NOMO-1 treated with DMSO at 0.1 percent for 48 hours (cell line): ENCODE measurements at regions not wholly inside any gene's neighbourhood (a gene's known extent, or its start where the extent isn't known, plus 50 kb on each side); places are given as distances from the start of the nearest gene placed in this dataset.

ENCODE experiments used
- DNase-seq: peaks from one replicate; lab custom pipeline; 2025; ENCODE audit not compliant: unreplicated experiment; lab: John Stamatoyannopoulos, UW

DNA sequence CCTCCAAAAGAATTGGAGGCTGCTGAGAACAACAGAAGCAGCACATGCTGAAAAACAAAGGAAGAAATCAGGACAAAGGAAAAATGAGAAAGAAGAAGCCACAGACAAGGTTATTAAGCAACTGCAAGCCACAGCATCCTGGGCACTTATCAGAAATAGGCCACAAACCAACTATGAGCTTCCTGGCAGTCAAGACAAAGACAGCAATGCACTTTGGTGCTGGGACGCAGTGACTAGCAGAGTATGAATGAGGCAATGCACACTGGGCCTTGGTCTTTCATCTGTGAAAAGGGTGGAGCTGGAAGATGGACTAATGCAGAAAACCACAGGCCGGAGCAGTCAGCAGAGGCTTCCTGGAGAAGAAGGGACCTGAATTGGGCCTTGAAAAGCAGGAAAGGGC, 56.0 kb upstream of the LINGO1 start:
- no peak for DNase-seq

DNA sequence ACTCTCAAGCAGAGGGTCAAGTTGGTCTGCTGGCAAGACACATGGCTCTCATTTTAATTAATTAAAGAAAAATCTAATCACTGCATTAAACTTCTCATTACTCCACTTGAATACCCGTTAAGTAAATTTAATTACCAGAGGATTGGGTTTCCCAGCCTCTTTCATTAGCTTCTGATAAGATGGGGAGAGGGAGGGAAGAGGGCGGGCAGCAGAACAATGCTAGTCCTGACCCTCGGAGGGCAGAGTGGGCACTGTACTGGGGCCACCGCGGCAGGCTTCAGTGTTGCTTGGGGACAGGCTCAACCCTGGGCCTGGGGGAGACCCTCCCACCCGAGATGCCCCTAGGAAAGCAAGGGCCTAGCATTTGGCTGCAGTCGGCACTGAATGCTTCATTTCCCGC, 55.6 kb upstream of the LINGO1 start:
- DNase-seq, result no peak

DNA sequence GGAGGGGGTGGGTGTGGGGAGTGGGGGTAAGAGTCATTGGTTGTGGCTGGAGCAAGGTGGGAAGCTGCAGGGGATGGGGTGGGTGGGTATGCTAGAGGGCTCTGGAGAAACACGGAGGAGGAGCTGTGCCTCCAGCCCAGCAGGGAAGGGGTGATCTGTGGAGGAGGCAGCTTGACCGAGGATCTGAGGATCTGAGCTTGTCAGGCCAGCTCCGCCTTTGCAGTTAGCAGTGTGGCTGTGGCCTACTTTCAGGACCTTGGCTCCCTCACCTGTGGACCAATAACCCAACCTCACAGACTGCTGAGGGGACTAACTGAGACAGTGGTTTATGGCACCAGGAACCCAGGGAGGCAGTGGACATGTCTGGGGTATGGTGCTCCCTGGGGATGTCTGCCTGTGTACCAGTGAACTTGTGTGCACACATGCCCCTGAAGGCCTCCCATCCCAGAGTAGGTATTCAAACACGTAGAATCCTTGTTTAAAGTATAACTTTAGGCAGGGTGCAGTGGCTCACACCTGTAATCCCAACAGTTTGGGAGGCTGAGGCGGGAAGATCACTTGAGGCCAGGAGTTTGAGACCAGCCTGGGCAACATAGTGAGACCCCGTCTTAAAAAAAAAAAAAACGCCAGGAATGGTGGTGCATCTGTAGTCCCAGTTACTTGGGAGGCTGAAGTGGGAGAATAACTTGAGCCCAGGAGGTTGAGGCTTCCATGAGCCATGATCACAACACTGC, 52.5 kb upstream of the LINGO1 start:
- DNase-seq, result no peak

DNA sequence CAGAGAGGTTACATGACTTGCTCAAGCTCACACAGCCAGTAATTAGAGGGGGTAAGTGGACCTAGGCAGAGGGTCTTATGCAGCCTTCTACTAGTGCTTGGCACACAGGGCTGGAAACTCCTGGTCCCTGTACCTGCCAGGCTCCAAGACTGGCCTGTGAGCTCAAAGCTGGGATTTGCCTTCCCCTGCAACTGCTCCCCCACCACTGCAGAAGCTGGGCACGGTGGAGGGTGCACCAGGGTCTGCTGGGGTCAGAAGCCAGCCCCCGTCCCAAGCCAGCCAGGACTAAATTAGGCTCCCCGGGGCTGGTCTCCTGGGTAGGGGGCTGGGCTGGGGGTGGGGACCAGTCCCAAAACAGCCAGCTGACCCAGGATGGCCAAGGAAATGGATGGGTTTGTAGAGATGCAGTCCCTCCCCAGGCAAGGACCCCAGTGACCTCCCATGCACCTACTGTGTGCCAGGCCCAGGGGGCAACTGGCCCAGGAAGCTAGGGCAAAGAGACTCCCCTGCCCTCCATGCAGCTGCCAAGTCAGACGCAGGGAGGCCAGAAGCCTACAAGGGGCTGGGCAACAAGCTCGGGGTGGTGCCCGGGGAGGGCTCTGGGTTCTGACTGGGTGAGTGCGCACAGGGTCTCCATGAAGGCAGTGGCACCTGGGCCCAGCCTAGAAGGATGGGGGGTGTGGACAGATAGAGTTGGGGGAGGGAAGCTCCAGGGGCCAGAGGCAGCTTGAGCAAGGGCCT, 51.8 kb upstream of the LINGO1 start:
- DNase-seq, result no peak

DNA sequence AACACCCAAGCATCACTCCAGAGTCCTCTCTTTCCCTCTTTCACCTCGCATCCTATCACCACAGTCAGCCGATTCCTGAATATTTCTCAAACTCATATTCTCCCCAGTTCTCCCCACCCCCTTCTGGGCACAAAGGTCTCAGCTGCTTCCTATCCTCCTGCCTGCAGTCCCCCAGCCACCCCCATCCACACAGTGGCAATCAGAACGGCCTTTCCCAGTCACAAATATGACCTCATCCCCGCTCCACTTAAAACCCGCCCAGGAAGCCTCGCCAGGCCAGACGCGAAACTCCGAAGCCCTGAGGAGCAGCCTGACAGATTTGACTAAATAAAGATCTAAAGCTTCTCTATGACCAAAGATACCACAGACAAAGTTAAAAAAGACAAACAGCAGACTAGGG, 49.9 kb upstream of the LINGO1 start:
- no peak for DNase-seq
